Nephron progenitor cell (in vitro differentiated cells): ENCODE measurements at regions not wholly inside any gene's neighbourhood (a gene's known extent, or its start where the extent isn't known, plus 50 kb on each side); places are given as distances from the start of the nearest gene placed in this dataset.
"Not testable (repeated sequence)": the region's sequence is repeated elsewhere in the genome, so short reads cannot be mapped to it uniquely, and the experiment has no call there.

Source experiments
- DNase-seq: peaks from one replicate; pipeline ENCODE4 v3.0.0; 2021
- H3K27ac Mint-ChIP-seq: 2 replicates; pipeline ENCODE4 v1.8.0; 2021; ENCODE audit warnings: mild to moderate bottlenecking, moderate library complexity, mixed read lengths
- H3K27me3 Mint-ChIP-seq: 2 replicates; pipeline ENCODE4 v1.8.0; 2021; ENCODE audit warnings: mild to moderate bottlenecking, low read depth, mixed read lengths; ENCODE audit not compliant: poor library complexity
- H3K36me3 Mint-ChIP-seq: 2 replicates; pipeline ENCODE4 v1.8.0; 2021; ENCODE audit warnings: low read depth, mixed read lengths
- H3K4me1 Mint-ChIP-seq: 2 replicates; pipeline ENCODE4 v1.8.0; 2021; ENCODE audit warnings: mixed read lengths
- H3K4me3 Mint-ChIP-seq: 2 replicates; pipeline ENCODE4 v1.8.0; 2021; ENCODE audit warnings: mild to moderate bottlenecking, moderate library complexity, mixed read lengths
- H3K9me3 Mint-ChIP-seq: 2 replicates; pipeline ENCODE4 v1.8.0; 2021; ENCODE audit warnings: mild to moderate bottlenecking, moderate library complexity, mixed read lengths
- TF ChIP-seq, protein P1 (sequence below): fragments of 200-600 bp; sonication (generic); IDR thresholded peaks from 2 replicates; pipeline ENCODE4 v1.5.0; 2021; ENCODE audit warnings: antibody characterized with exemption

DNA sequence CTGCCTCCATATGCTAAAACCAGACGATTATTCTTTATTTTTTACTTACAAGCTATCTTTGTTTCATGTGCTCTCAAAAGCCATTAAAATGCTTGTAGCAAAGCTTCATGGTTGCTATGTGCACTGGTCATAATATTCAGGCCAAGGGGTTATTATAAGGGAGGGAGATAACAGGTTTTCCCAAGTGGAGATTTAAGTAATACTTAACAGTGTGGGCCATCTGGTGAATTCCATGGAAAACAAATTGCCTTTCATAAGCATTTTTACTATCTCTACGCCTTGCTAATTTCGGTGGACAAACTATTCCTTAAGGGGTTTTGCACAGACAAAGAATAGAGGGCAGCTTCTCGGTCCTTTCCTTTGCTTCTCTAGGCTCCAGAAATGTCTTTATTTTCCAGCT lies 137.8 kb downstream of the NUF2 start:
- Mint-ChIP-seq H3K4me1 (no peaks in the 10 kb centered on the region), H3K4me3 (no peak overlapping the region), H3K36me3 (no peaks in the 10 kb centered on the region), H3K27ac (no peak overlapping the region), H3K27me3 (no peaks in the 10 kb centered on the region), H3K9me3 (no peaks in the 10 kb centered on the region)
- DNase-seq, result no peak
- TF ChIP-seq, protein P1, sequence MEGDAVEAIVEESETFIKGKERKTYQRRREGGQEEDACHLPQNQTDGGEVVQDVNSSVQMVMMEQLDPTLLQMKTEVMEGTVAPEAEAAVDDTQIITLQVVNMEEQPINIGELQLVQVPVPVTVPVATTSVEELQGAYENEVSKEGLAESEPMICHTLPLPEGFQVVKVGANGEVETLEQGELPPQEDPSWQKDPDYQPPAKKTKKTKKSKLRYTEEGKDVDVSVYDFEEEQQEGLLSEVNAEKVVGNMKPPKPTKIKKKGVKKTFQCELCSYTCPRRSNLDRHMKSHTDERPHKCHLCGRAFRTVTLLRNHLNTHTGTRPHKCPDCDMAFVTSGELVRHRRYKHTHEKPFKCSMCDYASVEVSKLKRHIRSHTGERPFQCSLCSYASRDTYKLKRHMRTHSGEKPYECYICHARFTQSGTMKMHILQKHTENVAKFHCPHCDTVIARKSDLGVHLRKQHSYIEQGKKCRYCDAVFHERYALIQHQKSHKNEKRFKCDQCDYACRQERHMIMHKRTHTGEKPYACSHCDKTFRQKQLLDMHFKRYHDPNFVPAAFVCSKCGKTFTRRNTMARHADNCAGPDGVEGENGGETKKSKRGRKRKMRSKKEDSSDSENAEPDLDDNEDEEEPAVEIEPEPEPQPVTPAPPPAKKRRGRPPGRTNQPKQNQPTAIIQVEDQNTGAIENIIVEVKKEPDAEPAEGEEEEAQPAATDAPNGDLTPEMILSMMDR, result no peak

DNA sequence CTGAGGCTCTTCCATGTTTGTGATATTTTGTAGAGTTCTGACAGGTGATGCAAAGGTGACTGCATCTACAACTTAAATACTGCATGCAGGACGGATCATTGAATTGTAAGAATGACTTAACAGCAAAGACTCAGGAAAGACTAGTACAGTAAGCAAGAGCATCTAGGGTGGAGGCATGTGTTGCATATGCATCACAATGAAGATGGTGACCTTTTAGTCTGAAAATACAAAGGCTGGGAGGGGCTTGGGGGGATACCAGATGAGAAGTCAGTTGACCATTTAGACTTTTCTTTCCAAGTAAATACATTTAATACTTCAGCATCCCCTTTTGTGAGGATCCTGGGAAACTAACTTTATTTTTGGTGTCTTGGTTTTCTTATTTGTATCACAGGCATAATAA lies 145.5 kb downstream of the NUF2 start:
- TF ChIP-seq, protein P1, result no peak
- Mint-ChIP-seq H3K4me1 (peaks cover 9% of the 10 kb centered on the region), H3K27ac (no peak overlapping the region), H3K9me3 (no peaks in the 10 kb centered on the region), H3K36me3 (no peaks in the 10 kb centered on the region), H3K4me3 (no peak overlapping the region), H3K27me3 (peaks cover 6% of the 10 kb centered on the region)
- DNase-seq, result no peak

DNA sequence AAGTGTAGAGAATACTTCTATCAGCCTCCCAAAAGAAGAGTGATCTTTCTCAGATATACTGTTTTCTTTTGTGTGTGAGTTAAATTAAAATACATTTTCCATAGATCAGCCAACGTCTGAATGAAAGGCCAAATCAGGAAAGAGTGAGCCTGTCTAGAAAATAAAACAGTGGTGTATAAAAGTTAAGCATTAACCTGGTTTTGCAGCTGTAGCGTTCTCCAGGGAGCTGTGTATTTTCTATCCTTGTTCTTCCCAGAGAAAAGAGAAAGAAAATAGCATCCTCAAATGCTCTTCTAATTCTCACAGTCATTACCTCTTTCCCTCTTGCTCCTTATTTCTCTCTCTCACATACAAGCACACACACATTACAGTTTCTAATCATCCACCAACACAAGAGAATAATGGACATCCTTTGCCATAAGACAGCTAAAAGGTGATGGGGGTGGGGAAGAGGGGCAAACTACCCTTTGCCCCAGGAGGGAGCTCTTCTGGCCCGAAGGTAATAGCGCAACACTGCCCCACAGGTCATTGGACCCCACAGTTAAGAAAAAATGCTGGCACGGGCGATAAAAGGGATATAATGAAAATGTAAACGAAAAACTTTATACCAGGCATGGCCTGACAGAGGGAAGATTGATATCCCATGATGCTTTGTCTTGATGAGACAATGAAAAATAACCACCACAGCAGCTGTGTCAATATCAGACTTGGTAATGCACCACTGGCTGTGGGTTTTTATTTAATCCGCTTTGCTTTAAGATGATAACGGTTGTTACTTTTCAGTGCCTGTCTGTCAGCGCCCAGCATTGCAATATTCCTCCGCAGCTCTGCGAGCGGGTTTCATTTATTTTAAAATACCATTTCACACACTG lies 150.3 kb downstream of the NUF2 start:
- Mint-ChIP-seq H3K9me3 (no peaks in the 10 kb centered on the region), H3K4me3 (no peak overlapping the region)

DNA sequence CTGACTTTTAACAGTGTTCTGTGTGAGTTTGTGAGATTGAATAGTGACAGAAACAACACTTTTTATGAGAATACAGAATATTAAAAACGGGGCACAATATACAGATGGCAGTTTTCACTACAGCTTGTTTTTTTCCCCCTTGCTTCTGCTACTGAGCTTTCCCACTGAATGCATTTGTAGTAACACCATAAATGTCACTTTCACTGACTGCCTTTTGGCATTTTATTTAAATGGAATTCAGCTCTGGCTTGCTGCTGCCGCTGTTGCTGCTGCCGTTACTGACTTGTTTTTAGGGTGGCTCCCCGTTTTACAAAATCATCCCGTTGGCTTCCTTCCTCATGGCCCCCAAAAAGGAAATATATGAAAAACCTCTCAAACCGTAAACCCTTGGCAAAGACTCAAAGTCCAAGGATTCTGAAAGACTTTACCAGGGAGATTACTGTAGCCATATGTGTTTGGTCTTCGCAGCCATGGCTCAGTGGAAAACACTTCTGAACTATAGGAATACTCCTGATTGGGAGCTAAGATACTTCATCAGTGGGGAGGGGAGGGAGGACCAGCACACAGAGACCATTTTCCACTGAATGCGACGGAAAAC lies 151.0 kb downstream of the NUF2 start:
- H3K27me3 Mint-ChIP-seq, result peaks cover 3% of the 10 kb centered on the region
- H3K9me3 Mint-ChIP-seq, result peaks cover under 1% of the 10 kb centered on the region
- TF ChIP-seq, protein P1, result no peak

More for the DNA sequence above, 150.3 kb downstream of the NUF2 start:
- peak overlapping the region; percentile 46 for H3K27ac Mint-ChIP-seq
- H3K36me3 Mint-ChIP-seq, result no peaks in the 10 kb centered on the region
- TF ChIP-seq, protein P1, result no peak
- no peak for DNase-seq
- H3K4me1 Mint-ChIP-seq, result peaks cover 17% of the 10 kb centered on the region
- H3K27me3 Mint-ChIP-seq, result peaks cover 6% of the 10 kb centered on the region

DNA sequence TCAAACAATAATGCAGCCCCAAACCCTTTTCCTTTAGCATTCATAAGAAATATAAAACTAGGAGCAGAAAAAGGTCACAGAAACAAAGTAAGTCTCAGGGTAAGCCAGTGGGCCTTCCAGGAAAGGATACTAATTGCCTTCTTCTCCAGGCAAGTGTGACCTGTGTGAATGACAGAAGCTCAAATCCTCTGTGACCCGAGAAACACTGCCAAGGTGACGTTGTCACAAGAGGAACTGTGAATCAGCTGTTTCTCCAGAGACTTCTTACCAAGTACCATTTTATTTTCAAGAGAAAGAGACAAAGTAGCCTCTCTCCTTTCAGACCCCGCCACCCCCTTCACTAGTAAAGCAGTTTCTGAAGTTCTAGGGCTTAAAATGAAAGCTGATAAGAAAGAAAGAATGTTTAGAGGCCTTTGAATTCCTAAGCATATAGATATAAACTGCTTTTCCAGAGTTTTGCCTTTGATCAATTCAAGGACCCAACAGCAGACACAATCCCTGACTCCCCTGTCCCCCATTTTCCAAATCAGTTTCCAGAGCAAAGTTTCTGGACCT lies 155.6 kb downstream of the NUF2 start:
- Mint-ChIP-seq H3K36me3 (no peaks in the 10 kb centered on the region), H3K27ac (no peak overlapping the region), H3K4me1 (peaks cover 17% of the 10 kb centered on the region), H3K4me3 (no peak overlapping the region), H3K9me3 (peaks cover 32% of the 10 kb centered on the region), H3K27me3 (peaks cover 3% of the 10 kb centered on the region)
- no peak for DNase-seq
- TF ChIP-seq, protein P1, result no peak

More for the DNA sequence above, 151.0 kb downstream of the NUF2 start:
- Mint-ChIP-seq H3K4me3 (no peak overlapping the region), H3K36me3 (no peaks in the 10 kb centered on the region), H3K27ac (peak overlapping the region; percentile 49), H3K4me1 (peaks cover 22% of the 10 kb centered on the region)
- DNase-seq, result no peak

DNA sequence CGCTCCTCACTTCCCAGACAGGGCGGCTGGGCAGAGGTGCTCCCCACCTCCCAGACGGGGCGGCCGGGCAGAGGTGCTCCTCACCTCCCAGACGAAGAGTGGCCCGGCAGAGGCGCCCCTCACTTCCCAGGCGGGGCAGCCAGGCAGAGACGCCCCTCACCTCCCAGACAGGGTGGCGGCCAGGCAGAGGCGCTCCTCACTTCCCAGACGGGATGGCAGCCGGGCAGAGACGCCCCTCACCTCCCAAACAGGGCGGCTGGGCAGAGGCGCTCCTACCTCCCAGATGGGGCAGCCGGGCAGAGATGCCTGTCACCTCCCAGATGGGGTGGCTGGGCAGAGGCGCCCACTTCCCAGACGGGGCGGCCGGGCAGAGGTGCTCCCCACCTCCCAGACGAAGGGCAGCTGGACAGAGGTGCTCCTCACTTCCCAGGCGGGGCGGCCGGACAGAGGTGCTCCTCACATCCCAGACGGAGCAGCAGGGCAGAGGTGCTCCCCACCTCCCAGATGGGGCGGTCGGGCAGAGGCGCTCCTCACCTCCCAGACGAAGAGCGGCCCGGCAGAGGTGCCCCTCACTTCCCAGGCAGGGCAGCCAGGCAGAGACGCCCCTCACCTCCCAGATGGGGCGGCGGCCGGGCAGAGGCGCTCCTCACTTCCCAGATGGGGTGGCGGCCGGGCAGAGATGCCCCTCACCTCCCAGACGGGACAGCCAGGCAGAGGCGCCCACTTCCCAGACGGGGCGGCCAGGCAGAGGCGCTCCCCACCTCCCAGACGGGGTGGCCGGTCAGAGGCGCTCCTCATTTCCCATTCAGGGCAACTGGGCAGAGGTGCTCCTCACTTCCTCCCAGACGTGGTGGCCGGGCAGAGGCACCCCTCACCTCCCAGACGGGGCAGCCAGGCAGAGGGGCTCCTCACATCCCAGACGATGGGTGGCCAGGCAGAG lies 176.9 kb downstream of the NUF2 start:
- H3K4me1 Mint-ChIP-seq, H3K27me3 Mint-ChIP-seq: not testable (repeated sequence)
- H3K9me3 Mint-ChIP-seq, result peaks cover 52% of the 10 kb centered on the region

More for the DNA sequence above, 176.9 kb downstream of the NUF2 start:
- H3K36me3 Mint-ChIP-seq, H3K4me3 Mint-ChIP-seq, DNase-seq, H3K27ac Mint-ChIP-seq: not testable (repeated sequence)
